H1 (cell line): ENCODE measurements at regions not wholly inside any gene's neighbourhood (a gene's known extent, or its start where the extent isn't known, plus 50 kb on each side); places are given as distances from the start of the nearest gene placed in this dataset.
A peak's percentile ranks its signal among the peaks of the same experiment; 100 is the strongest.

Experiments used
- CTCF ChIA-PET: fragments of 300-600 bp; sonication (Branson Sonifier 250); formaldehyde crosslinking; loops from one replicate; lab custom pipeline; 2021; ENCODE audit not compliant: partially characterized antibody; lab: Charles Lee
- POLR2A ChIA-PET: fragments of 300-600 bp; sonication (Branson Sonifier 250); formaldehyde crosslinking; loops from one replicate; lab custom pipeline; 2021; ENCODE audit warnings: inconsistent platforms; ENCODE audit not compliant: partially characterized antibody; lab: Charles Lee
- DNase-seq, 2 experiments: peaks; one replicate each; pipeline versions ENCODE4 v3.0.0 to v3.0.0-alpha.2; 2010 to 2022; ENCODE audit warnings: low spot score in 2 of 2, low read depth in 1 of 2, mixed read lengths in 1 of 2
- FAIRE-seq: peaks from 2 replicates; lab custom pipeline; 2011; peaks lifted over from hg19 to GRCh38; lab: Jason Lieb, UNC
- H2AFZ ChIP-seq: 2 replicates; pipeline ENCODE4 v1.8.1; 2012; ENCODE audit warnings: low read length, inconsistent platforms
- H2AK5ac ChIP-seq: 2 replicates; pipeline ENCODE4 v1.6.1; 2013; ENCODE audit warnings: low read depth, low read length
- H2BK120ac ChIP-seq: replicated peaks from 2 replicates; pipeline ENCODE3; 2013; ENCODE audit warnings: low read depth, low read length, inconsistent platforms
- H2BK12ac ChIP-seq: 2 replicates; pipeline ENCODE4 v1.6.1; 2013; ENCODE audit warnings: low read depth, low read length
- H2BK15ac ChIP-seq: 2 replicates; pipeline ENCODE4 v1.6.1; 2013; ENCODE audit warnings: low read length
- H2BK20ac ChIP-seq: 2 replicates; pipeline ENCODE4 v1.6.1; 2013; ENCODE audit warnings: low read length
- H2BK5ac ChIP-seq: 2 replicates; pipeline ENCODE4 v1.6.1; 2013; ENCODE audit warnings: low read depth, low read length
- H3K14ac ChIP-seq: 2 replicates; pipeline ENCODE4 v1.6.1; 2013; ENCODE audit warnings: inconsistent platforms; ENCODE audit not compliant: insufficient read length
- H3K18ac ChIP-seq: 2 replicates; pipeline ENCODE4 v1.6.1; 2013; ENCODE audit warnings: low read length; ENCODE audit errors: extremely low read depth
- H3K23ac ChIP-seq: 2 replicates; pipeline ENCODE4 v1.6.1; 2013; ENCODE audit warnings: inconsistent platforms; ENCODE audit not compliant: insufficient read length
- H3K23me2 ChIP-seq: 2 replicates; pipeline ENCODE4 v1.6.1; 2013; ENCODE audit warnings: low read depth, low read length
- H3K27ac ChIP-seq: 2 replicates; pipeline ENCODE4 v1.6.1; 2011; ENCODE audit warnings: low read depth, low read length, inconsistent platforms
- H3K27me3 ChIP-seq, 4 experiments: replicated peaks in 1 of 4; 1 replicate in 1 of 4; 2 replicates in 3 of 4; pipeline versions ENCODE4 v1.6.1 to v1.8.1; 2011 to 2013; ENCODE audit warnings: low read length in 3 of 4, mild to moderate bottlenecking in 3 of 4, inconsistent platforms in 2 of 4, mixed read lengths in 2 of 4, moderate library complexity in 1 of 4; ENCODE audit not compliant: control insufficient read depth in 3 of 4, insufficient read depth in 3 of 4; ENCODE audit errors: extremely low read depth in 1 of 4
- H3K36me3 ChIP-seq, 4 experiments: 2 replicates each; pipeline versions ENCODE4 v1.6.1 to v1.8.1; 2011 to 2013; ENCODE audit warnings: mild to moderate bottlenecking in 4 of 4, low read length in 3 of 4, moderate library complexity in 2 of 4, control low read depth in 1 of 4, inconsistent platforms in 1 of 4; ENCODE audit not compliant: insufficient read depth in 4 of 4, control insufficient read depth in 2 of 4
- H3K4ac ChIP-seq: replicated peaks from 2 replicates; pipeline ENCODE3; 2013; ENCODE audit warnings: low read length, low read depth, mixed read lengths, inconsistent platforms; ENCODE audit not compliant: insufficient read length
- H3K4me1 ChIP-seq, 4 experiments: replicated peaks in 1 of 4; 1 replicate in 1 of 4; 2 replicates in 3 of 4; pipeline versions ENCODE4 v1.6.1 to v1.8.1; 2011 to 2013; ENCODE audit warnings: low read length in 3 of 4, inconsistent platforms in 2 of 4, mixed read lengths in 1 of 4; ENCODE audit not compliant: insufficient read depth in 4 of 4, control insufficient read depth in 3 of 4
- H3K4me2 ChIP-seq, 2 experiments: 2 replicates each; pipeline versions ENCODE4 v1.6.1 to v1.8.1; 2011 to 2013; ENCODE audit warnings: low read depth in 2 of 2, low read length in 2 of 2, control low read depth in 1 of 2, inconsistent platforms in 1 of 2, mild to moderate bottlenecking in 1 of 2; ENCODE audit not compliant: insufficient read depth in 1 of 2
- H3K4me3 ChIP-seq, 4 experiments: fragments of 200-600, 300-600 bp in 1 of 4; sonication (generic), shearing (Covaris generic), sonication (Bioruptor Twin) in 1 of 4; 2 replicates each; pipeline versions ENCODE4 v1.5.1 to v1.8.1; 2011 to 2016; ENCODE audit warnings: low read length in 4 of 4, low read depth in 3 of 4, control low read depth in 2 of 4, inconsistent platforms in 2 of 4, mild to moderate bottlenecking in 2 of 4, mixed read lengths in 1 of 4, moderate library complexity in 1 of 4; ENCODE audit not compliant: insufficient read depth in 2 of 4; ENCODE audit errors: extremely low read depth in 1 of 4
- H3K56ac ChIP-seq: replicated peaks from 2 replicates; pipeline ENCODE3; 2013; ENCODE audit warnings: low read depth, mild to moderate bottlenecking, mixed read lengths, low read length, inconsistent platforms; ENCODE audit not compliant: insufficient read length
- H3K79me1 ChIP-seq: 2 replicates; pipeline ENCODE4 v1.6.1; 2013; ENCODE audit warnings: low read depth, low read length, control low read depth
- H3K79me2 ChIP-seq, 2 experiments: 2 replicates each; pipeline versions ENCODE4 v1.6.1 to v1.8.1; 2012 to 2013; ENCODE audit warnings: low read length in 2 of 2, mild to moderate bottlenecking in 2 of 2, inconsistent platforms in 1 of 2; ENCODE audit not compliant: insufficient read depth in 2 of 2, control insufficient read depth in 1 of 2
- H3K9ac ChIP-seq, 4 experiments: replicated peaks in 1 of 4; 1 replicate in 1 of 4; 2 replicates in 3 of 4; pipeline versions ENCODE4 v1.6.1 to v1.8.1; 2011 to 2013; ENCODE audit warnings: low read depth in 3 of 4, low read length in 3 of 4, control low read depth in 2 of 4, mild to moderate bottlenecking in 2 of 4, moderate library complexity in 2 of 4, inconsistent platforms in 1 of 4; ENCODE audit errors: extremely low read depth in 1 of 4
- H3K9me3 ChIP-seq, 2 experiments: 2 replicates each; pipeline versions ENCODE4 v1.6.1 to v1.8.1; 2012 to 2013; ENCODE audit warnings: mild to moderate bottlenecking in 2 of 2, moderate library complexity in 2 of 2, control low read depth in 1 of 2, inconsistent platforms in 1 of 2, low read depth in 1 of 2, low read length in 1 of 2, mixed read lengths in 1 of 2; ENCODE audit not compliant: insufficient read depth in 2 of 2
- H4K20me1 ChIP-seq, 2 experiments: replicated peaks in 1 of 2; 2 replicates each; pipeline versions ENCODE3 to v1.8.1; 2011 to 2013; ENCODE audit warnings: inconsistent platforms in 2 of 2, low read length in 2 of 2, mild to moderate bottlenecking in 1 of 2; ENCODE audit not compliant: insufficient read depth in 2 of 2, control insufficient read depth in 1 of 2
- H4K5ac ChIP-seq: 2 replicates; pipeline ENCODE4 v1.6.1; 2013; ENCODE audit warnings: low read length, low read depth, mixed read lengths, inconsistent platforms; ENCODE audit not compliant: insufficient read length
- H4K8ac ChIP-seq: 2 replicates; pipeline ENCODE4 v1.8.0; 2013; ENCODE audit warnings: mild to moderate bottlenecking, moderate library complexity, low read length, inconsistent platforms; ENCODE audit not compliant: insufficient read depth; ENCODE audit errors: extremely low read depth
- H4K91ac ChIP-seq: replicated peaks from 2 replicates; pipeline ENCODE3; 2013; ENCODE audit warnings: low read length, mixed read lengths, inconsistent platforms; ENCODE audit not compliant: insufficient read length
- GTF2F1 ChIP-seq: IDR thresholded peaks from 2 replicates; pipeline ENCODE4 v1.6.1; 2012; ENCODE audit warnings: low read depth, low read length, improper control_type of control experiment, borderline replicate concordance
- HDAC6 ChIP-seq: IDR thresholded peaks from one replicate; pipeline ENCODE4 v1.7.1; 2012; ENCODE audit warnings: low read depth, mild to moderate bottlenecking, inconsistent platforms, low read length, moderate library complexity
- NANOG ChIP-seq: IDR thresholded peaks from 2 replicates; pipeline ENCODE4 v1.6.1; 2011; ENCODE audit warnings: low read length, low read depth, mild to moderate bottlenecking, inconsistent platforms; ENCODE audit not compliant: insufficient read depth, poor library complexity, severe bottlenecking
- RFX5 ChIP-seq: IDR thresholded peaks from 2 replicates; pipeline ENCODE4 v1.6.1; 2011; ENCODE audit warnings: low read depth, low read length, improper control_type of control experiment, borderline replicate concordance
- WGBS, 2 experiments: shearing (Covaris generic) in 1 of 2; methylation state at CpG; one replicate each; pipeline versions ENCODE4 v1.1.6 to v1.1.7; 2013 to 2015; ENCODE audit warnings: low lambda C conversion rate in 2 of 2, mixed read lengths in 2 of 2, inconsistent platforms in 1 of 2, low coverage in 1 of 2, missing lambda C conversion rate in 1 of 2; ENCODE audit not compliant: insufficient replicate concordance in 2 of 2, insufficient coverage in 1 of 2, insufficient read length in 1 of 2; ENCODE audit errors: extremely low coverage in 1 of 2, missing lambda C conversion rate in 1 of 2; 5-methylcytosine and 5-hydroxymethylcytosine counted together

- Histone ChIP-seq H3K4me1 (no peaks in the 10 kb centered on the region), H2BK120ac (no peak overlapping the region), H2BK20ac (no peak overlapping the region), H3K4ac (no peak overlapping the region), H3K18ac (no peak overlapping the region), H3K4me2 (no peak overlapping the region), H3K27ac (no peak overlapping the region), H3K27me3 (no peaks in the 10 kb centered on the region), H3K36me3 (no peaks in the 10 kb centered on the region), H3K9me3 (no peaks in the 10 kb centered on the region), H3K23ac (no peak overlapping the region), H2AK5ac (no peak overlapping the region), H2AFZ (no peak overlapping the region), H2BK15ac (no peak overlapping the region), H3K79me2 (no peaks in the 10 kb centered on the region), H4K5ac (no peak overlapping the region), H3K14ac (no peak overlapping the region), H2BK5ac (no peak overlapping the region), H4K8ac (peak overlapping the region; percentile 4), H3K79me1 (no peaks in the 10 kb centered on the region), H4K20me1 (peaks cover 0 to 3% of the 10 kb centered on the region in 2 experiments), H3K23me2 (no peaks in the 10 kb centered on the region), H3K4me3 (no peak overlapping the region), H3K56ac (no peak overlapping the region), H4K91ac (no peak overlapping the region), H3K9ac (no peak overlapping the region), H2BK12ac (no peak overlapping the region)
- no peak for DNase-seq
- FAIRE-seq, result no peak
- TF ChIP-seq HDAC6 (no peak), NANOG (no peak), RFX5 (no peak), GTF2F1 (no peak)
- CTCF ChIA-PET, result interaction anchor here (0.9 kb wide), 1 partner anchor 192 kb away, joined by 3 read pairs; no protein-coding TSS in a partner anchor
- 94% methylated on average over 13 of the region's 16 CpGs; no CpG with 5 or more reads in 1 of the 2 experiments for WGBS, 2 experiments
- POLR2A ChIA-PET, result no interaction called here
Measured at GRCh38 chr22:49112661-49113626, 714.7 kb downstream of the BRD1 start.
